ENCODE measurements at regions not wholly inside any gene's neighbourhood (a gene's known extent, or its start where the extent isn't known, plus 50 kb on each side); places are given as distances from the start of the nearest gene placed in this dataset.

GRCh38 chr2:237150186-237150585, 64.5 kb downstream of the COPS8 start:
- Histone ChIP-seq H3K9ac (no peak overlapping the region), H3K79me2 (ENCODE audit: low read depth) (no peaks in the 10 kb centered on the region), H3K27ac (no peak overlapping the region), H3K9me3 (ENCODE audit: low read depth) (peaks cover 15% of the 10 kb centered on the region), H4K20me1 (ENCODE audit: low read depth) (no peaks in the 10 kb centered on the region), H3K4me2 (no peak overlapping the region), H3F3A (ENCODE audit: low read depth) (peaks cover 4% of the 10 kb centered on the region), H3K27me3 (no peaks in the 10 kb centered on the region), H3K4me1 (no peaks in the 10 kb centered on the region), H3K4me3 (no peak overlapping the region), H2AFZ (replicated peaks) (no peak overlapping the region), H3K36me3 (no peaks in the 10 kb centered on the region)
- H3K4me1 Mint-ChIP-seq: peaks cover 3% of the 10 kb centered on the region
- H3K4me3 Mint-ChIP-seq: no peak overlapping the region
- H3K27ac Mint-ChIP-seq: no peak overlapping the region
- H3K27me3 Mint-ChIP-seq (ENCODE audit: insufficient read depth, low read depth): no peaks in the 10 kb centered on the region
- peaks cover 29% of the 10 kb centered on the region for H3K9me3 Mint-ChIP-seq
- DNase-seq (ENCODE audit: low spot score): no peak
- H3K36me3 Mint-ChIP-seq: no peaks in the 10 kb centered on the region
- TF ChIP-seq EZH2phosphoT487 (IDR thresholded peaks at IDR 0.05): no peak
- TF ChIP-seq EZH2 (IDR thresholded peaks at IDR 0.05): no peak
- no peak for TF ChIP-seq CTCF (IDR thresholded peaks at IDR 0.05)

- no peak overlapping the region for H3K9ac ChIP-seq
- peaks cover 15% of the 10 kb centered on the region for H3K9me3 ChIP-seq (ENCODE audit: low read depth)
- H3K27ac ChIP-seq: no peak overlapping the region
- H3K79me2 ChIP-seq (ENCODE audit: low read depth): no peaks in the 10 kb centered on the region
- H3F3A ChIP-seq (ENCODE audit: low read depth): peaks cover 4% of the 10 kb centered on the region
- H3K27me3 ChIP-seq: no peaks in the 10 kb centered on the region
- peak; percentile 38 for DNase-seq (ENCODE audit: low spot score)
- no peak overlapping the region for H3K4me3 Mint-ChIP-seq
- H3K9me3 Mint-ChIP-seq: peaks cover 26% of the 10 kb centered on the region
- no peak overlapping the region for H3K4me2 ChIP-seq
- no peaks in the 10 kb centered on the region for H4K20me1 ChIP-seq (ENCODE audit: low read depth)
- no peak overlapping the region for H3K27ac Mint-ChIP-seq
- TF ChIP-seq EZH2 (IDR thresholded peaks at IDR 0.05): no peak
- no peak for TF ChIP-seq EZH2phosphoT487 (IDR thresholded peaks at IDR 0.05)
- TF ChIP-seq CTCF (IDR thresholded peaks at IDR 0.05): no peak
- H3K4me3 ChIP-seq: no peak overlapping the region
- H3K36me3 ChIP-seq: no peaks in the 10 kb centered on the region
- no peaks in the 10 kb centered on the region for H3K4me1 ChIP-seq
- H3K27me3 Mint-ChIP-seq (ENCODE audit: insufficient read depth, low read depth): no peaks in the 10 kb centered on the region
- no peak overlapping the region for H2AFZ ChIP-seq (replicated peaks)
- H3K36me3 Mint-ChIP-seq: no peaks in the 10 kb centered on the region
- peaks cover 10% of the 10 kb centered on the region for H3K4me1 Mint-ChIP-seq
Measured at GRCh38 chr2:237150831-237151375, 65.2 kb downstream of the COPS8 start.

GRCh38 chr2:237152361-237152760, 66.7 kb downstream of the COPS8 start:
- Mint-ChIP-seq H3K9me3 (peaks cover 12% of the 10 kb centered on the region), H3K27me3 (ENCODE audit: insufficient read depth, low read depth) (no peaks in the 10 kb centered on the region), H3K36me3 (no peaks in the 10 kb centered on the region), H3K4me3 (no peak overlapping the region), H3K4me1 (peaks cover 15% of the 10 kb centered on the region), H3K27ac (no peak overlapping the region)
- Histone ChIP-seq H3K4me1 (no peaks in the 10 kb centered on the region), H2AFZ (replicated peaks) (no peak overlapping the region), H3K27me3 (no peaks in the 10 kb centered on the region), H3K27ac (no peak overlapping the region), H3K79me2 (ENCODE audit: low read depth) (no peaks in the 10 kb centered on the region), H3K9ac (no peak overlapping the region), H4K20me1 (ENCODE audit: low read depth) (no peaks in the 10 kb centered on the region), H3K4me2 (no peak overlapping the region), H3K4me3 (no peak overlapping the region), H3K36me3 (no peaks in the 10 kb centered on the region), H3K9me3 (ENCODE audit: low read depth) (peaks cover 8% of the 10 kb centered on the region), H3F3A (ENCODE audit: low read depth) (peaks cover under 1% of the 10 kb centered on the region)
- DNase-seq (ENCODE audit: low spot score): no peak
- TF ChIP-seq EZH2 (IDR thresholded peaks at IDR 0.05) (no peak), CTCF (IDR thresholded peaks at IDR 0.05) (no peak), EZH2phosphoT487 (IDR thresholded peaks at IDR 0.05) (no peak)

Data from neural progenitor cell (in vitro differentiated cells).